Gastrocnemius medialis (tissue), 4 donors: ENCODE measurements at regions not wholly inside any gene's neighbourhood (a gene's known extent, or its start where the extent isn't known, plus 50 kb on each side); places are given as distances from the start of the nearest gene placed in this dataset.

Source experiments
- ATAC-seq, 2 donors: fragments of 150-250 bp; one replicate each; pipeline ENCODE4 v1.9.1; 2016
- DNase-seq, 2 donors: peaks; one replicate each; pipeline ENCODE4 v3.0.0-alpha.2; 2019
- H3K27ac ChIP-seq, 4 donors: fragments of 200-600 bp; sonication (generic); 1 replicate in 1 of 4; 2 replicates in 3 of 4; pipeline ENCODE4 v1.5.1; 2016 to 2018; ENCODE audit warnings: mild to moderate bottlenecking in 2 of 4, moderate library complexity in 1 of 4
- H3K27me3 ChIP-seq, 3 donors: fragments of 200-600 bp; sonication (generic) in 2 of 3; 1 replicate in 1 of 3; 2 replicates in 2 of 3; pipeline versions ENCODE4 v1.5.1 to v1.6.0; 2016 to 2019; ENCODE audit warnings: mild to moderate bottlenecking in 1 of 3, moderate library complexity in 1 of 3
- H3K36me3 ChIP-seq, 2 donors: fragments of 200-600 bp; sonication (generic) in 1 of 2; one replicate each; pipeline ENCODE4 v1.5.1; 2017 to 2018
- H3K4me1 ChIP-seq, 2 donors: fragments of 200-600 bp; sonication (generic) in 1 of 2; one replicate each; pipeline ENCODE4 v1.5.1; 2016 to 2017; ENCODE audit warnings: mild to moderate bottlenecking in 2 of 2
- H3K4me3 ChIP-seq, 4 donors: fragments of 200-600 bp; sonication (generic) in 3 of 4; 1 replicate in 1 of 4; 2 replicates in 3 of 4; pipeline ENCODE4 v1.5.1; 2016 to 2019; ENCODE audit warnings: mild to moderate bottlenecking in 2 of 4
- H3K9me3 ChIP-seq, 3 donors: fragments of 200-600 bp; sonication (generic) in 2 of 3; 1 replicate in 1 of 3; 2 replicates in 2 of 3; pipeline ENCODE4 v1.5.1; 2016 to 2019
- POLR2A ChIP-seq, 2 donors: fragments of 450-650 bp; IDR thresholded peaks; one replicate each; pipeline ENCODE4 v1.6.1; 2017; ENCODE audit warnings: antibody characterized with exemption in 2 of 2, mild to moderate bottlenecking in 2 of 2, moderate library complexity in 2 of 2
- in situ Hi-C, 4 donors: fragments of 200-750 bp; cut with MboI; loops; one replicate each; pipeline versions ENCODE4 v1.15.0 to v1.8.0; 2017; ENCODE audit warnings: low sequenced_read_pairs in 4 of 4
- intact Hi-C: fragments of 100-400 bp; cut with DNase I; formaldehyde crosslinking; loops from one replicate; pipeline ENCODE4 v1.15.1; 2023; ENCODE audit warnings: low total_unique reads
- TF ChIP-seq, protein P1 (sequence below), 5 experiments: fragments of 450-650 bp in 3 of 5; fragments of 200-600 bp in 2 of 5; sonication (generic) in 2 of 5; IDR thresholded peaks in 4 of 5; conservative IDR thresholded peaks in 1 of 5; 1 replicate in 4 of 5; 2 replicates in 1 of 5; pipeline ENCODE4 v1.5.1; 2016 to 2019; ENCODE audit warnings: antibody characterized with exemption in 5 of 5, mild to moderate bottlenecking in 3 of 5, moderate library complexity in 3 of 5

DNA sequence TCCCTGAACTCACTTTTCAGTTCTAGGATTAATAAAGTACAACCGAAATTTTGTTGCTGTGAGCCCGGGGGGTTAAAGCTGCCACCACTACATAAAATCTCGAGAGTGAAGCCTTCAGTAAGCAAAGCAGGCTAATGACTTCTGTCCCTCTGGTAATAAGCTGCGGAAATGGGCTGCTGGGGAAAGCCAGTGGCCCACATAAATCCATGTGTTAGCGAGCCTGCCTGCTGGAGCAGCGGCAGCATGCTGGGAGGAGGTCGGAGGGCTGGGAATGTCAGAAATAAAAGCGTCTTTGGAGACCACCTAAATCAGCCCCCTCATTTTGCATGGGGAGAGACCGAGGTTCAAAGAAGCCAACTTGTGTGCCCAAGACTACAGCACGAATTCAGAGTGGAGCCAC is 371.7 kb downstream of the TNS1 start:
- DNase-seq (no peak), ATAC-seq (no peak)
- H3K36me3 ChIP-seq: no peaks in the 10 kb centered on the region
- H3K27me3 ChIP-seq: no peaks in the 10 kb centered on the region
- H3K9me3 ChIP-seq: no peaks in the 10 kb centered on the region
- intact Hi-C loops: no loop called here
- H3K27ac ChIP-seq: peak overlapping the region in 2 of 4 donors; percentile 19 to 46
- in situ Hi-C loops: loop anchor here in 1 of 4 donors (25.0 kb wide), 1 partner anchor 944 kb away; the partner anchor contains the start of gene IGFBP5
- peaks cover 16 to 41% of the 10 kb centered on the region in 2 donors for H3K4me1 ChIP-seq
- no peak for TF ChIP-seq POLR2A (IDR thresholded peaks at IDR 0.05)
- TF ChIP-seq, protein P1, sequence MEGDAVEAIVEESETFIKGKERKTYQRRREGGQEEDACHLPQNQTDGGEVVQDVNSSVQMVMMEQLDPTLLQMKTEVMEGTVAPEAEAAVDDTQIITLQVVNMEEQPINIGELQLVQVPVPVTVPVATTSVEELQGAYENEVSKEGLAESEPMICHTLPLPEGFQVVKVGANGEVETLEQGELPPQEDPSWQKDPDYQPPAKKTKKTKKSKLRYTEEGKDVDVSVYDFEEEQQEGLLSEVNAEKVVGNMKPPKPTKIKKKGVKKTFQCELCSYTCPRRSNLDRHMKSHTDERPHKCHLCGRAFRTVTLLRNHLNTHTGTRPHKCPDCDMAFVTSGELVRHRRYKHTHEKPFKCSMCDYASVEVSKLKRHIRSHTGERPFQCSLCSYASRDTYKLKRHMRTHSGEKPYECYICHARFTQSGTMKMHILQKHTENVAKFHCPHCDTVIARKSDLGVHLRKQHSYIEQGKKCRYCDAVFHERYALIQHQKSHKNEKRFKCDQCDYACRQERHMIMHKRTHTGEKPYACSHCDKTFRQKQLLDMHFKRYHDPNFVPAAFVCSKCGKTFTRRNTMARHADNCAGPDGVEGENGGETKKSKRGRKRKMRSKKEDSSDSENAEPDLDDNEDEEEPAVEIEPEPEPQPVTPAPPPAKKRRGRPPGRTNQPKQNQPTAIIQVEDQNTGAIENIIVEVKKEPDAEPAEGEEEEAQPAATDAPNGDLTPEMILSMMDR (IDR thresholded peaks at IDR 0.05 in 4 of 5, conservative IDR thresholded peaks at IDR 0.05 in 1 of 5): no peak
- no peak overlapping the region for H3K4me3 ChIP-seq

DNA sequence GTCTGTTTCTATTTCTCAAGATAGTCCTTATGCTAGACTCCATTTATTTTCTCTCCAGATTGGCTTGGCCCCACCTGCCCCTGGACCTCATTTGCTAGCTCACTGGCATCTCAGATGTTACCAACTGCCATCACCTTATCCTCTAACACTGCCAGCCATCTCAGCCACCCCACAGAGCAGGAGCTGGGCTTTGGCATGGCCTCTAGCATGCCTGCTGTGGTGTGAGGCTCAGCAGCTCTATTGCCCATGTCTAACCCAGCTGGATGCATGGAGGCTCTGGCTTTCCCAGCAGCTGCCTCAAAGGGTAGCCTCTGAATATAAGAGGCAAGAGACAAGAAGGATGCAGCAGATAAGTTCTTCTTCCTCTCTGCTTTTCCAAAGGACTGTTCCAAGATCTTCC is 373.4 kb downstream of the TNS1 start:
- in situ Hi-C loops: loop anchor here in 1 of 4 donors (25.0 kb wide), 1 partner anchor 942 kb away; the partner anchor contains the start of gene IGFBP5
- no peak for ATAC-seq
- H3K9me3 ChIP-seq: no peaks in the 10 kb centered on the region
- H3K27ac ChIP-seq: no peak overlapping the region
- H3K36me3 ChIP-seq: no peaks in the 10 kb centered on the region
- TF ChIP-seq, protein P1 (IDR thresholded peaks at IDR 0.05 in 4 of 5, conservative IDR thresholded peaks at IDR 0.05 in 1 of 5): no peak
- TF ChIP-seq POLR2A (IDR thresholded peaks at IDR 0.05): no peak
- no peak for DNase-seq
- peaks cover 16 to 38% of the 10 kb centered on the region in 2 donors for H3K4me1 ChIP-seq
- no peaks in the 10 kb centered on the region for H3K27me3 ChIP-seq
- H3K4me3 ChIP-seq: no peak overlapping the region
- intact Hi-C loops: no loop called here

DNA sequence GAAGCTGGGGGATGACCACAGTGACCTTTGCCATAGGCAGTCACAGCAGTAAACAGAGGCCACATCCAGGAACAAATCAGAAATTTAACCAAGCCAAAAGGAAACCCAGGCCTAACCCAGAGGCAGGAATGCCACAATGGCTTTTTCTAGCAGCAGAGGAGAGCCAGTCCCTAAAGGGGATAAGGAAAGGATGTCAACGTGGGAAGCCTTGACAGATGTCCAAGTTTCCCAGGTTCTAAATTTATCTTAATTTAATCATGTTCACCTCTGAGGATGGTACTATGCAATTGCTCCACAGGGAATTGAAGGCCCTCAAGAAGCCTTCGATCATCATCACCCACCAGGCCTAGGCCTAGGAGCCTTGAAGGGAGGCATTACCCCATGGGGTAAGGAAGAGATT is 374.7 kb downstream of the TNS1 start:
- H3K4me1 ChIP-seq: peaks cover 16 to 38% of the 10 kb centered on the region in 2 donors
- H3K27ac ChIP-seq: no peak overlapping the region
- no peaks in the 10 kb centered on the region for H3K9me3 ChIP-seq
- no peak overlapping the region for H3K4me3 ChIP-seq
- no peak for DNase-seq
- no peaks in the 10 kb centered on the region for H3K36me3 ChIP-seq
- no peak for ATAC-seq
- in situ Hi-C loops (loop anchor here in 1 of 4 donors (25.0 kb wide), 1 partner anchor 941 kb away; the partner anchor contains the start of gene IGFBP5), intact Hi-C loops (no loop called here)
- no peak for TF ChIP-seq POLR2A (IDR thresholded peaks at IDR 0.05)
- TF ChIP-seq, protein P1 (IDR thresholded peaks at IDR 0.05 in 4 of 5, conservative IDR thresholded peaks at IDR 0.05 in 1 of 5): no peak
- H3K27me3 ChIP-seq: no peaks in the 10 kb centered on the region

DNA sequence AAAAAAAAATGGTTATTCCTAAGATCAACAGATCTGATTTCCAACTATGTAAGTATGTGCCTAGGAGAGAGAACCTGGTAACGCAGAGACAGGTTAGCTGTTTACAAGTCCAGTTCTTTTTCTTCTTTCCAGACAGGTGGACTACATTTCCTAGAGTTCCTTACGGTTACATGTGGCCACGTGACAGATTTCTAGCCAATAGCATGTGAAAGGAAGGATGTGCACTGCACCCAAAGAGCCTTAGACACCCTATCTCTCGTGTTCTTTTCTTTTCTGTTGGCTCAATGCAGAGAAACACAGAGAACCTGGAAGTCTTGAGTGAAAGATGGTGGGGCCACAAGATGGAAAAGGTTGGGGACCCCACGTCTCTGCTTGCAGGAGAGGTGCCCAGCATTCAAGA is 375.9 kb downstream of the TNS1 start:
- no peak for DNase-seq
- H3K4me1 ChIP-seq: peaks cover 21 to 39% of the 10 kb centered on the region in 2 donors
- no peak for TF ChIP-seq POLR2A (IDR thresholded peaks at IDR 0.05)
- TF ChIP-seq, protein P1 (IDR thresholded peaks at IDR 0.05 in 4 of 5, conservative IDR thresholded peaks at IDR 0.05 in 1 of 5): no peak
- intact Hi-C loops: no loop called here
- H3K9me3 ChIP-seq: no peaks in the 10 kb centered on the region
- ATAC-seq: no peak
- no peaks in the 10 kb centered on the region for H3K36me3 ChIP-seq
- in situ Hi-C loops: loop anchor here in 1 of 4 donors (25.0 kb wide), 1 partner anchor 940 kb away; the partner anchor contains the start of gene IGFBP5
- no peak overlapping the region for H3K27ac ChIP-seq
- no peak overlapping the region for H3K4me3 ChIP-seq
- no peaks in the 10 kb centered on the region for H3K27me3 ChIP-seq
